ENCODE measurements at regions not wholly inside any gene's neighbourhood (a gene's known extent, or its start where the extent isn't known, plus 50 kb on each side); places are given as distances from the start of the nearest gene placed in this dataset.

DNA sequence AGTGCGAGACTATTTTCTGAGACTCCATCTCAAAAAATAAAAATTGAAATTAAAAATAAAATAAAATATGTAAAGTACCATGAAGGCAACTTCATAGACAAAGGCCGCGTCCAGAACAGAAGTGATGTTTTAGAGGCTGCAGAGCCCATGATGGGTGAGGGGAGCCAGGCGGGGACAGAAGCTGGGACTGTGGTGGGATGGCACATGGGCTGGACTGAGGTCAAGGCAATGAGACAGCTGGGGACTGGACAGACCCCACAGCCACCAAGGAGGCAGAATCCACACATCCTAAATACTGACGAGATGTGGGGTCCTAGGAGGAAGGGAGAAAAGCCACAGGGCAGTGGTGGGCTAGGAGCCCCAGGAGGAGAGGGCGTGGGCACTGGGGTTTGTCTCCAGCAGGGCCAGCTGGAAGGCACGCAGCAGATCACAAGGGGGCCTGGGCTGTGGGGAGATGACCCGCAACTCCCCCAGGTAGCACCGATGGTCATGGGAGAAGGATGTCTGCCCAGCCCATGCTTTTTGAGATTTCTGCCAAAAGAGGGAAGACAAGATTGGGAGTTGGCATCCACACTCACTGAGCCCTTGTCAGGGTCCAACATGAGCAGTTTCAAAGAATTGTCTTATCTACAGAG is 74.3 kb downstream of the KCNF1 start:
- DNase-seq = no peak

GRCh38 chr2:10987439-10987838 is 75.7 kb downstream of the KCNF1 start:
- DNase-seq = no peak

DNA sequence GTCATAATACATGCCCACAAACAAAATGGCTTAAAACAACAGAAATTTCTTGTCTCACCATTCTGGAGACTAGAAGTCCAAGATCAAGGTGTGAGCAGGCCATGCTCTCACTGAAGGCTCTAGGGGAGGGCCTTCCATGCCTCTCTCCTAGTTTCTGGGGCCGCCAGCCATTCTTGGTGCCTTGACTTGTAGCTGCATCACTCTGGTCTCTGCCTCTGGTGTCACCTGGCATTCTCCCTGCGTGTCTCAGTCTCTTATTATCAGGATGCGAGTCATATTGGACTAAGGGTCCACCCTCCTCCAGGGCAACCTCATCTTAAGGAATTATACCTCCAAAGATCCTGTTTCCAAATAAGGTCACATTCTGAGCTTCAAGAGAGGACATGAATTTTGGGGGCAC is 76.1 kb downstream of the KCNF1 start:
- no peak for DNase-seq

DNA sequence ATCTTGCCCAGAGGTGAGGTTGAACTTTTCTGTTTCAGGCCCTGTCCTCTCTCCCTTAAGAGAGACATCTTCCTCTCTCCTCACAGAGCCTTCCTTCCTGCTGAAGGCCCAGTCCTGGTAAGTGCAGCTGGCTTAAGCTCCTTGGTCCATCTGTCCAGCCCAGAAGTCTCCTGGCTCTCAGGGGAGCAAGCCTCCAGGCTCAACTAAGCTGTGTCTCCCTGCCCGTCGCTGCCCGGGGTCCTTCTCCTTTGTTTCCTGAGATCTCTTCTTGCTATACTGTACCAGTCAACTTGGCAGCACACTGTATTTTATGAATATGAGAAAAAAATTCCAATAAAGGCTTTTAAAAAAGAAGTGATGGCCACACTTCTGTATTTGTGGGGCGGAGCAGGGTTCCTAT is 77.4 kb downstream of the KCNF1 start:
- no peak for DNase-seq

DNA sequence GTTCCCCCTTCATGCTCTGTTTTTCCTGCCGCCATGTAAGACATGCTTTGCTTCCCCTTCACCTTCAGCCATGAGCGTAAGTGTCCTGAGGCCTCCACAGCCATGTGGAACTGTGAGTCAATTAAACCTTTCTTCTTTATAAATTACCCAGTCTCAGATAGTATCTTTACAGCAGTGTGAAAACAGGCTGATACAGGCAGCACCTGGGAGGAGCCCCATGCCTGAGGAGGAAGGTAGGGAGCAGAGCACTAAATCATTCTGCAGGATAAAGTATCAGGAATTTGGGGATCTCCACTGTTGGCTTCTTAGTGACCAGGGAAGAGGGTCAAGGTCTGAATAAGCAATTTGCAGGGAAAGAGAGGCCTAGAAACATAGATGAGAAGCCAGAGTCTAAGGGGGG is 78.0 kb downstream of the KCNF1 start:
- DNase-seq = no peak

GRCh38 chr2:10990561-10991111 is 78.9 kb downstream of the KCNF1 start:
- DNase-seq = no peak

GRCh38 chr2:10992023-10992791 is 80.5 kb downstream of the KCNF1 start:
- DNase-seq = no peak

GRCh38 chr2:10993001-10993481 is 81.3 kb downstream of the KCNF1 start:
- no peak for DNase-seq

GRCh38 chr2:10995366-10995970 is 83.7 kb downstream of the KCNF1 start:
- DNase-seq = no peak

DNA sequence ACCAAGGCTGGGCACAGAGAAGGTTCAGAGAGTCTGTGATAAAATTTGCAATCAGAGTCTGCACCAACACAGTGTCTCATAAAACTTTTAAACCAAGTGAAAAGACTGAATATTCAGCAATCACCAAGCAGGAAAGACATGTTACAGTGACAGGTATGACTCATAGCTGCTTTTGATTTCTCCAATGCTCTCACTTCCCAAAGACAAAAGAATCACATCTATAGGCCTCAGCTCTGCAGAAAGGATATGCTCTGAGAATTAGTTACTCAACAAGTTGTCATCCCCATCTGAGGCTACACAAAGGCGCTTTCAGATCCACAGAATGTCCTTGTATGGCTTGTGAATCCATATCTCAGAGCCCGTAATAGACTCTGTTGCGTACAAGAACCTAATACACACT is 92.5 kb downstream of the KCNF1 start:
- no peak for DNase-seq

GRCh38 chr2:11005032-11005431 is 93.3 kb downstream of the KCNF1 start:
- no peak for DNase-seq

- no peak for DNase-seq
Observed at GRCh38 chr2:11006191-11006590, 94.5 kb downstream of the KCNF1 start.

DNA sequence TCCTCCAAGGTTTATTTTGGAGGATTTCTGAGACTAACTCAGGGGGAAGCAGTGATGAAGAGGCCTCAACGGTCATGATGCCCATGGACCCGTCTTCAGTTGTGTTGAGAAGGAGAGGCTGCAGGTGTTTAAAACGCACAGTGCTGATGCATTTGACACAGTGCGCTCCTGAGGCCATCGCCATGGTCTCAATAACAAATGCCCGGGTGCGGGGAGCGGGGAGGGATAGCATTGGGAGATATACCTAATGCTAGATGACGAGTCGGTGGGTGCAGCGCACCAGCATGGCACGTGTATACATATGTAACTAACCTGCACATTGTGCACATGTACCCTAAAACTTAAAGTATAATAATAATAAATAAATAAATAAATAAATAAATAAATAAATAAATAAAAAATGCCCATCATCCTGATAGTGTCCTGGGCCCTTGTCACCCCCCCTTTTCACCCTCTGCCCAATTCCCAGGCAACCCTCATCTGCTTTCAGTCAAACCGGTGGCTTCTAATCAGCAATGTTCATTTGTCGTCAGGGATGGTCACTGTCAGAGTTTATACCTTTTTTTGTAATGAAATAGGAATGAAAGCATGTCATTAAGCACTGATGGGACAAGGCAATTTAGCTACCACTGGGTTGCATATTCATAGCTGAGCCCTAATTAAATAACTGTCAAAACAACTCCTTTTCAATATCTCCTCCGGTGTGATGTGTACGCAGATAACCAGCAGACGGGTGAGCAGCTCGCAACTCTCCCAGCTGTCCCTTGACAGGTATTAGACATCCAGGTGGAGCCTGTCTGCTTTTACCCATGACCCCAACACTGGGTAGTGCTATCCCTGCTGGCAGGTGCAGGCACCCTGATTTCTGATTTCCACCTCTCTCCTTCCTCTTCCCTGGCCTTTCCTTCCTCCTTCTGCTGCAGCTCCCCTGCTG is 95.9 kb downstream of the KCNF1 start:
- DNase-seq = no peak

DNA sequence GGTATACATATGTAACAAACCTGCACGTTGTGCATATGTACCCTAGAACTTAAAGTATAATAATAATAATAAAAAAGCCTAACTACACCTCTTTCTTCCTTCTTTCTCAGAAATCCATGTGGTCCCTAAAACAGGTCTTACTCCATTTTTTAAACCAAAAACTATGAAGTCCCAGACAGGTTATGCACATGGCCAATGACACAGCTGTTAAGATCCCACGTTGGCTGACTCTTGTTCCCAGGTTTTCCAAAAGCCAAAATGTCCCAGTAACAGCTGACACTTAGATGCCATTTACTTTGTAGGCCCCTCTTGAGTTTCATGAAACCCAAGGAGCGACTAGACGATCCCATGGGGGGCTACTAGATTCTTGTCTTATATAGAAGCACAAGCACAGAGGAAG is 97.0 kb downstream of the KCNF1 start:
- DNase-seq = no peak

DNA sequence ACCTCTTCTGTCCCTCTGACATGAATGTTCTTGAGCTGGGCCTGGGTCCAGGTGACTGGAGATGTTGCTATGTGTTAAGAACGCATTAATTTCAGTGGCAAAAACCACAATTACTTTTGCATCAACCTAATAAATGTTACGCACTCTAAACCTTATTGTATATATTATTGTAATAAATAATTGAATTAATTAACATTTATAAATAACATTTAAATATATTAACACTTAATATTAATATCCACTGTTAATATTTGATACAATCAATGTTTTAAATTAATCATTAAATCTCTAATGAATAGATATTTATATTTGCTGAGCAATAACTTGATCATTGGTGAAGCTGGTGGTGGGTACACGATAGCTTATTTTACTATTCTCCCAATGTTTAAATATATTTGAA is 97.4 kb downstream of the KCNF1 start:
- DNase-seq = no peak

DNA sequence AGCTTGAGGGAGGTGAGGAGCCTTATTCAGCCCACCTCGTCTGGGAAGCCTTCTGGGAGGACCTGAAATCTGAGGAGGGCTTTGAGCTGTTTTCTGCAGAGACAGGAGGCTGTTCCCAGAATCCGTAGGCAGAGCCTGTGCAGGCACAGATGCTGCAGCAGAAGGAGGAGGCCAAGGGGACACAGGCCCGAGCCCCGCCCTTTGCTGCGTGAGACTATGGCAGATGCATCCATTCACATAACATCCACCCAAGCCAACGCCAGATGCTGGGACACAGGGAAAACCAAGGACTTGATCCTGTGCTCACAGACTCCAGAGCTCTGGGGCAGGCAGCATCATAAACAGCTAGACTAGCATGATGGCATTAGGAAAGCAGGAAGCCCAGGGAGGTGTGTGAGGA is 98.2 kb downstream of the KCNF1 start:
- DNase-seq = no peak

DNA sequence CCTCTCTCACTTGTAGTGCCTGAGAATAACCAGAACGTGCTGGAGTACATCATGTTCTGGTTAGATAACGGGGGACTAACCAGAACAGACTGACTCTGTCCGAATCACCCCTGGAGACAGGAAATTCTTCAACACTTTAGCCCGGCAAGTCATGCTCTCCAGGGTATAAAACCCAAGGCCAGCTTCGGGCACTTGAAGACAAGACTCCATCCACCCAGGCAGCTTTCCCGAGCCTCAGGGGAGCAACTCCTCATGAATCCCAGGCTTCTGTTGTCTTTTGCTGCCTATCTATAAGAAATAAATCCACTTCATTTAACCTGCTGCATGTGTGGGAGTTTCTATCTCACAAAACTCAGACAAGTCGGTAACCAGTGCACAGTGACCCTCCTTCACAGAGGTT is 99.6 kb downstream of the KCNF1 start:
- DNase-seq = no peak

- DNase-seq = no peak
Observed at GRCh38 chr2:11012131-11012693, 100.5 kb downstream of the KCNF1 start.

DNA sequence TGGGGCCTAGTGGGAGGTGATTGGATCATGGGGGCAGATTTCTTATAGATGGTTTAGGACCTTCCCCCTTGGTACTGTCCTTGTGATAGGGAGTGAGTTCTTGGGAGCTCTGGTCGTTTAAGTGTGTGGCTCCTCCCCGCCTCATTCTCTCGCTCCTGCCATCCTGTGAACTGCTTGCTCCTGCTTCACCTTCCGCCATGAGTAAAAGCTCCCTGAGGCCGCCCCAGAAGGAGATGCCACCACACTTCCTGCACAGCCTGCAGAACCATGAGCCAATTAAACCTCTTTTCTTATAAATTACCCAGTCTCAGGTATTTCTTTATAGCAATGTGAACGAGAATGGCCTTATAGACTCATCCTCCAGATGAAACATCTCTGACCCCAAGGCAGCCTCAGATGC is 101.5 kb downstream of the KCNF1 start:
- no peak for DNase-seq

DNA sequence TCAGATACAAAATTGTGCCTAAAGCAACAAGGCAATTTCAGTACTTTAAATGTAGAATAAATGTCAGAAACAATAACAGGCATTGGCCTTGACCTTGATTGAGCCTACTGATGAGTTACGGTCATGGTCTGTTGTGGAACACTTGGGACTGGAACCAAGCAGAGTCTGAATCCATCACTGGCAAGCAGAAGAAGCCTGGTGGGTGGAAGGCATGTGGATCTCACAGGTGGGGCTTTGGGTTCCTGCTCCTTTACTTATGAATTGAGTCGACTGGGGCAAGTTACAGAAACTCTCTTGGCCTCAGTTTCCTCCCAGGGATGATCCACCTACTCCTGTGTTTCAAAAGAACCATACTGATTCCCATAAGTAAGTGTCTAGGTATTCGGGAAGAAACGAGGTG is 102.3 kb downstream of the KCNF1 start:
- no peak for DNase-seq

GRCh38 chr2:11016735-11017388 is 105.1 kb downstream of the KCNF1 start:
- DNase-seq = no peak

- no peak for DNase-seq
Observed at GRCh38 chr2:11017921-11018320, 106.2 kb downstream of the KCNF1 start.

All from CD4-positive, alpha-beta T cell treated with Interferon alpha-2 for 1 hour (primary cell).